ENCODE measurements at regions not wholly inside any gene's neighbourhood (a gene's known extent, or its start where the extent isn't known, plus 50 kb on each side); places are given as distances from the start of the nearest gene placed in this dataset.

DNA sequence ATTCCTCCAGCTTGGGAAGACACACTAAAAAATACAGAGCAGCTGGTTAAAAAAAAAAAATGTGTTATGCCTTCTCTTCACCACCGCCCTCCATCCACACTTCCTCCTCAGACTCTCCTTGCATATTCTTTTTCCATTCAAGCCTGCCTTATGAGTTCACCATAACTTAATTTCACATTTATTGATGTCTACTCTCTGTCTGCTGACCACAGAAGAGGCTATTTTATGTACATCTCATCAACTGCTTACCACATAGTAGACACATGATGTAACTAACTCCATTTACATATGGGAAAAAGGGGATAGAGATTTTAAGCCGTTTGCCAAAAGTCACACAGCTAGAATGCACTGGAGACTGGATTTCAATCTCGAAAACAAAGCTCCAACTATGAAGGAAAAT, 409.8 kb downstream of the CDH11 start:
- Mint-ChIP-seq H3K4me1 (no peaks in the 10 kb centered on the region), H3K27me3 (no peaks in the 10 kb centered on the region), H3K4me3 (no peak overlapping the region), H3K27ac (no peak overlapping the region), H3K36me3 (ENCODE audit: low read depth) (no peaks in the 10 kb centered on the region), H3K9me3 (peaks cover 2% of the 10 kb centered on the region)
- no peak for ATAC-seq (ENCODE audit: low read depth)
- DNase-seq = no peak
- ChIA-PET CTCF (no interaction called here), POLR2A (no interaction called here)
- TF ChIP-seq CTCF (IDR thresholded peaks at IDR 0.05) = no peak
- intact Hi-C loops (cut with micrococcal nuclease) = no loop called here

DNA sequence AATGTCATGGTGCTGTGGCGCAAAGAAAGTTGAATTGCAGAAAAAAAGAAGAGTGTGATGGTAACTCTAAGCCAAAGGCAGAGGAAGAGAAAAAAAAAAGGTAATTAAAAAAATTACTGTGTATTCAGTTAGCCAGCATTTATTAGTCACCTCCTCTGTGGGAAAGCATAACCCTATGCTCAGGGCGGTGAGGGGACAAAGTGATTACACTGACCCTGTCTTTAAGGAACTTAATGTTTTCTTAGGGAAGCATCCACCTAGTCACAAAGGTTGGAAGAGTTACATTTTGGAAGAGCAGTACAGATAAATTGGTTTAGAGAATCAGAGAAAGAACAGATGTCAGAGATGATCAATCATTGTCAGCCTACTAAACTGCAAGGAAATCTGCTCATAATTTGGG, 410.3 kb downstream of the CDH11 start:
- no peaks in the 10 kb centered on the region for H3K36me3 Mint-ChIP-seq (ENCODE audit: low read depth)
- peaks cover 2% of the 10 kb centered on the region for H3K9me3 Mint-ChIP-seq
- H3K4me1 Mint-ChIP-seq = no peaks in the 10 kb centered on the region
- intact Hi-C loops (cut with micrococcal nuclease) = no loop called here
- no peak for DNase-seq
- no peaks in the 10 kb centered on the region for H3K27me3 Mint-ChIP-seq
- no peak overlapping the region for H3K27ac Mint-ChIP-seq
- TF ChIP-seq CTCF (IDR thresholded peaks at IDR 0.05) = no peak
- ChIA-PET POLR2A (no interaction called here), CTCF (no interaction called here)
- no peak overlapping the region for H3K4me3 Mint-ChIP-seq
- ATAC-seq (ENCODE audit: low read depth) = no peak

DNA sequence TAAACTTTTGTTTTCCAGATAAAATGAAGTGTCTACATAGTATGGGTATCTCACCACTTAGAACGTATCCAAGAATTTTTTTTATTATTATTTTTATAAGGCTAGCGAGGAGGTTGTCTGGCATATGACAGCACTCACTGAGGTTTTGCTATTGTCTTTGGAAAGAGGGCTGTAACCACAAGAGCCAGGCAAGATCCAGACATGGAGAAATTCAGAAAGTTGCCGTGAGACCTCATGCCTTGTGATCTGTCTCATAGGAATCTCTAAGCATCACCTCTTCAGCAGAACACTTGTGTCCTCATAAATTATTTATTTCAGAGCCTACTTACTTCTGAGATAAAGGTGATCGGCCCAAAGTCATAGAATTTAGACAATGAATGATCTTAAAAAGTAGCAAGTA, 410.8 kb downstream of the CDH11 start:
- TF ChIP-seq CTCF (IDR thresholded peaks at IDR 0.05) = no peak
- no peak for ATAC-seq (ENCODE audit: low read depth)
- POLR2A ChIA-PET = no interaction called here

GRCh38 chr16:64705443-64705842, 416.4 kb downstream of the CDH11 start:
- ATAC-seq (ENCODE audit: low read depth) = no peak
- TF ChIP-seq CTCF (IDR thresholded peaks at IDR 0.05) = no peak
- H3K36me3 Mint-ChIP-seq (ENCODE audit: low read depth) = no peaks in the 10 kb centered on the region
- no peaks in the 10 kb centered on the region for H3K4me1 Mint-ChIP-seq
- CTCF ChIA-PET = no interaction called here
- H3K27me3 Mint-ChIP-seq = no peaks in the 10 kb centered on the region
- POLR2A ChIA-PET = no interaction called here
- intact Hi-C loops (cut with micrococcal nuclease) = no loop called here
- no peak for DNase-seq
- peaks cover 2% of the 10 kb centered on the region for H3K9me3 Mint-ChIP-seq
- no peak overlapping the region for H3K27ac Mint-ChIP-seq
- no peak overlapping the region for H3K4me3 Mint-ChIP-seq

More for the DNA sequence above, 410.8 kb downstream of the CDH11 start:
- Mint-ChIP-seq H3K27ac (no peak overlapping the region), H3K4me1 (no peaks in the 10 kb centered on the region), H3K4me3 (no peak overlapping the region), H3K36me3 (ENCODE audit: low read depth) (no peaks in the 10 kb centered on the region), H3K27me3 (no peaks in the 10 kb centered on the region), H3K9me3 (peaks cover 2% of the 10 kb centered on the region)
- intact Hi-C loops (cut with micrococcal nuclease) = no loop called here
- DNase-seq = no peak
- CTCF ChIA-PET = no interaction called here

- ATAC-seq (ENCODE audit: low read depth) (no peak), DNase-seq (no peak)
- Mint-ChIP-seq H3K4me1 (no peaks in the 10 kb centered on the region), H3K27ac (no peak overlapping the region), H3K27me3 (no peaks in the 10 kb centered on the region), H3K36me3 (ENCODE audit: low read depth) (no peaks in the 10 kb centered on the region), H3K9me3 (peaks cover 2% of the 10 kb centered on the region), H3K4me3 (no peak overlapping the region)
- POLR2A ChIA-PET = no interaction called here
- CTCF ChIA-PET = no interaction called here
- TF ChIP-seq CTCF (IDR thresholded peaks at IDR 0.05) = no peak
- intact Hi-C loops (cut with micrococcal nuclease) = no loop called here
These were observed 417.5 kb downstream of the CDH11 start for GRCh38 chr16:64704386-64704785.

All from activated B cell treated with CpG ODN at 0.5 μM for 24 hours (primary cell).